H1 (cell line): ENCODE measurements at regions not wholly inside any gene's neighbourhood (a gene's known extent, or its start where the extent isn't known, plus 50 kb on each side); places are given as distances from the start of the nearest gene placed in this dataset.

Experiments used
- EZH2 ChIP-seq: fragments of 200-600 bp; sonication (generic); IDR thresholded peaks from 2 replicates; pipeline ENCODE4 v1.7.1; 2012; ENCODE audit warnings: low read depth, mild to moderate bottlenecking, moderate library complexity, low read length, inconsistent platforms; ENCODE audit not compliant: severe bottlenecking
- FOSL1 ChIP-seq: IDR thresholded peaks from 2 replicates; pipeline ENCODE4 v1.6.1; 2011; ENCODE audit warnings: mild to moderate bottlenecking, low read depth, low read length, moderate library complexity; ENCODE audit not compliant: insufficient read depth
- KDM5A ChIP-seq: fragments of 200-600 bp; IDR thresholded peaks from 2 replicates; pipeline ENCODE4 v1.7.1; 2012; ENCODE audit warnings: mild to moderate bottlenecking, low read length, inconsistent platforms, mixed read lengths
- POLR2AphosphoS5 ChIP-seq: IDR thresholded peaks from 2 replicates; pipeline ENCODE4 v1.6.1; 2011; ENCODE audit warnings: low read depth, low read length
- RAD21 ChIP-seq, 2 experiments: IDR thresholded peaks in 1 of 2; conservative IDR thresholded peaks in 1 of 2; 2 replicates each; pipeline ENCODE4 v1.6.1; 2011; ENCODE audit warnings: low read depth in 2 of 2, low read length in 2 of 2, improper control_type of control experiment in 1 of 2, inconsistent platforms in 1 of 2, mild to moderate bottlenecking in 1 of 2, moderate library complexity in 1 of 2
- TF ChIP-seq, protein P1 (sequence below), 3 experiments: IDR thresholded peaks; 1 replicate in 2 of 3; 2 replicates in 1 of 3; pipeline versions ENCODE4 v1.5.1 to v1.6.1; 2011; ENCODE audit warnings: low read length in 3 of 3, mild to moderate bottlenecking in 3 of 3, inconsistent platforms in 2 of 3, low read depth in 1 of 3, moderate library complexity in 1 of 3; ENCODE audit not compliant: insufficient read depth in 1 of 3; ENCODE audit errors: control extremely low read depth in 1 of 3
- TF ChIP-seq, protein P2 (sequence below): IDR thresholded peaks from 2 replicates; pipeline ENCODE4 v1.6.1; 2011; ENCODE audit warnings: low read length, improper control_type of control experiment

DNA sequence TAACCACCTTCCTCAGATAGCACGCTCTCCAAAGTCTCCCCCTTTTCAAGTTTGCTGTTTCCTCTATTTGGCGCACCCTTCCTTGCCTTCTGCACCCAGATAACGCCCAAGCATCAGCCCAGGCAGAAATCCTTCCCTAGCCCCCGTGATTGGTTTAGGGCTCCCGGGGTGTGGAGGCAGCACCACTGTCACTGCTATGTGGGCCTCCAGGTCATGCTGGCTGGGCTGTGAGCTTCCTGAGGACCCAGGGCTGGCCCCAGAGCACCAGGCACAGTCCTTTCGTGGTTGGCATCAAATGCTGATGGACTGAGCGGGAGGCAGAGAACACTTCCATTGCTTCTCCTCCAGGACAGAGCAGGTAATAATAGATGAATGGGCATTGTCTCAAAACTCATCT, 311.4 kb downstream of the BCL11B start:
- TF ChIP-seq EZH2: no peak
- no peak for TF ChIP-seq FOSL1
- TF ChIP-seq, protein P1, sequence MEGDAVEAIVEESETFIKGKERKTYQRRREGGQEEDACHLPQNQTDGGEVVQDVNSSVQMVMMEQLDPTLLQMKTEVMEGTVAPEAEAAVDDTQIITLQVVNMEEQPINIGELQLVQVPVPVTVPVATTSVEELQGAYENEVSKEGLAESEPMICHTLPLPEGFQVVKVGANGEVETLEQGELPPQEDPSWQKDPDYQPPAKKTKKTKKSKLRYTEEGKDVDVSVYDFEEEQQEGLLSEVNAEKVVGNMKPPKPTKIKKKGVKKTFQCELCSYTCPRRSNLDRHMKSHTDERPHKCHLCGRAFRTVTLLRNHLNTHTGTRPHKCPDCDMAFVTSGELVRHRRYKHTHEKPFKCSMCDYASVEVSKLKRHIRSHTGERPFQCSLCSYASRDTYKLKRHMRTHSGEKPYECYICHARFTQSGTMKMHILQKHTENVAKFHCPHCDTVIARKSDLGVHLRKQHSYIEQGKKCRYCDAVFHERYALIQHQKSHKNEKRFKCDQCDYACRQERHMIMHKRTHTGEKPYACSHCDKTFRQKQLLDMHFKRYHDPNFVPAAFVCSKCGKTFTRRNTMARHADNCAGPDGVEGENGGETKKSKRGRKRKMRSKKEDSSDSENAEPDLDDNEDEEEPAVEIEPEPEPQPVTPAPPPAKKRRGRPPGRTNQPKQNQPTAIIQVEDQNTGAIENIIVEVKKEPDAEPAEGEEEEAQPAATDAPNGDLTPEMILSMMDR (IDR thresholded peaks at IDR 0.05; ENCODE audit: control extremely low read depth in 1 of 3, insufficient read depth in 1 of 3, low read depth in 1 of 3, low read length in 3 of 3): no peak
- TF ChIP-seq RAD21 (IDR thresholded peaks at IDR 0.05 in 1 of 2, conservative IDR thresholded peaks at IDR 0.05 in 1 of 2; ENCODE audit: low read depth in 2 of 2, low read length in 2 of 2): no peak
- TF ChIP-seq, protein P2, sequence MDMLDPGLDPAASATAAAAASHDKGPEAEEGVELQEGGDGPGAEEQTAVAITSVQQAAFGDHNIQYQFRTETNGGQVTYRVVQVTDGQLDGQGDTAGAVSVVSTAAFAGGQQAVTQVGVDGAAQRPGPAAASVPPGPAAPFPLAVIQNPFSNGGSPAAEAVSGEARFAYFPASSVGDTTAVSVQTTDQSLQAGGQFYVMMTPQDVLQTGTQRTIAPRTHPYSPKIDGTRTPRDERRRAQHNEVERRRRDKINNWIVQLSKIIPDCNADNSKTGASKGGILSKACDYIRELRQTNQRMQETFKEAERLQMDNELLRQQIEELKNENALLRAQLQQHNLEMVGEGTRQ: no peak
- no peak for TF ChIP-seq POLR2AphosphoS5
- TF ChIP-seq KDM5A: no peak
